HL-60 (cell line): ENCODE measurements at regions not wholly inside any gene's neighbourhood (a gene's known extent, or its start where the extent isn't known, plus 50 kb on each side); places are given as distances from the start of the nearest gene placed in this dataset.

Experiments
- DNase-seq, 2 experiments: peaks; one replicate each; pipeline ENCODE4 v3.0.0-alpha.2; 2010 to 2020; ENCODE audit warnings: low read depth in 1 of 2, low spot score in 1 of 2
- H3K27ac ChIP-seq: fragments of 250-450 bp; sonication (Bioruptor Pico); replicated peaks from 2 replicates; pipeline ENCODE4 v1.5.1; 2020; ENCODE audit warnings: mild to moderate bottlenecking, moderate library complexity
- H3K27me3 ChIP-seq: fragments of 250-450 bp; sonication (Bioruptor Pico); 2 replicates; pipeline ENCODE4 v1.5.1; 2021; ENCODE audit warnings: mild to moderate bottlenecking, moderate library complexity; ENCODE audit not compliant: insufficient read depth, poor library complexity, severe bottlenecking
- H3K4me3 ChIP-seq: replicated peaks from 2 replicates; pipeline ENCODE4 v1.5.1; 2011; ENCODE audit warnings: mild to moderate bottlenecking, control low read depth, low read length; ENCODE audit not compliant: insufficient read depth
- GABPA ChIP-seq: IDR thresholded peaks from 2 replicates; pipeline ENCODE4 v1.6.1; 2012; ENCODE audit warnings: low read depth
- POLR2AphosphoS5 ChIP-seq: IDR thresholded peaks from 2 replicates; pipeline ENCODE4 v1.6.1; 2012; ENCODE audit warnings: low read depth
- SPI1 ChIP-seq: IDR thresholded peaks from 2 replicates; pipeline ENCODE4 v1.6.1; 2012; ENCODE audit warnings: low read depth, mild to moderate bottlenecking, borderline replicate concordance
- TF ChIP-seq, protein P1 (sequence below): IDR thresholded peaks from one replicate; pipeline ENCODE4 v1.5.1; 2011; ENCODE audit warnings: low read length, control low read depth, inconsistent platforms; ENCODE audit not compliant: insufficient read depth
- TF ChIP-seq, protein P2 (sequence below): IDR thresholded peaks from 2 replicates; pipeline ENCODE4 v1.6.1; 2012; ENCODE audit warnings: low read depth; ENCODE audit not compliant: insufficient replicate concordance

DNA sequence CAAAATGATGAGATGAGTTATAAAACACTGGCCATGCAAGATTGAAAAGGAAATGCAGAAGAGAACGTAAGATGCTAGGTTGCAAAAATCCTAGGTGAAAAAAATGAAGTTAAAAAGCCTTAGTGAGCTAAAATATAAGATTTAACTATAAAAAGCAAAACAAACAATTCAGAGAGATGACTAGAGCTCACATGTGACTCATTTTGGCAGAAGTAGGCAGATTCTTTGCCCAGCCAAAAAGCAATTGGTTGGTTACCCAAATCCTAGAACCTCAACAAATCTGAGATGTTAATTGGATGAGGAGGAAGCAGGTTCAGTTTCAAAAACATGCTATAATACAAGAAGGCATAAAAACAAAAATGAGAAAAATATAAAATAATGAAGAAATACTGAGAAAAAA lies 249.1 kb downstream of the OGFRL1 start:
- no peak for DNase-seq
- no peak overlapping the region for H3K27ac ChIP-seq
- TF ChIP-seq, protein P1, sequence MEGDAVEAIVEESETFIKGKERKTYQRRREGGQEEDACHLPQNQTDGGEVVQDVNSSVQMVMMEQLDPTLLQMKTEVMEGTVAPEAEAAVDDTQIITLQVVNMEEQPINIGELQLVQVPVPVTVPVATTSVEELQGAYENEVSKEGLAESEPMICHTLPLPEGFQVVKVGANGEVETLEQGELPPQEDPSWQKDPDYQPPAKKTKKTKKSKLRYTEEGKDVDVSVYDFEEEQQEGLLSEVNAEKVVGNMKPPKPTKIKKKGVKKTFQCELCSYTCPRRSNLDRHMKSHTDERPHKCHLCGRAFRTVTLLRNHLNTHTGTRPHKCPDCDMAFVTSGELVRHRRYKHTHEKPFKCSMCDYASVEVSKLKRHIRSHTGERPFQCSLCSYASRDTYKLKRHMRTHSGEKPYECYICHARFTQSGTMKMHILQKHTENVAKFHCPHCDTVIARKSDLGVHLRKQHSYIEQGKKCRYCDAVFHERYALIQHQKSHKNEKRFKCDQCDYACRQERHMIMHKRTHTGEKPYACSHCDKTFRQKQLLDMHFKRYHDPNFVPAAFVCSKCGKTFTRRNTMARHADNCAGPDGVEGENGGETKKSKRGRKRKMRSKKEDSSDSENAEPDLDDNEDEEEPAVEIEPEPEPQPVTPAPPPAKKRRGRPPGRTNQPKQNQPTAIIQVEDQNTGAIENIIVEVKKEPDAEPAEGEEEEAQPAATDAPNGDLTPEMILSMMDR, result no peak
- TF ChIP-seq GABPA, result no peak
- TF ChIP-seq, protein P2, sequence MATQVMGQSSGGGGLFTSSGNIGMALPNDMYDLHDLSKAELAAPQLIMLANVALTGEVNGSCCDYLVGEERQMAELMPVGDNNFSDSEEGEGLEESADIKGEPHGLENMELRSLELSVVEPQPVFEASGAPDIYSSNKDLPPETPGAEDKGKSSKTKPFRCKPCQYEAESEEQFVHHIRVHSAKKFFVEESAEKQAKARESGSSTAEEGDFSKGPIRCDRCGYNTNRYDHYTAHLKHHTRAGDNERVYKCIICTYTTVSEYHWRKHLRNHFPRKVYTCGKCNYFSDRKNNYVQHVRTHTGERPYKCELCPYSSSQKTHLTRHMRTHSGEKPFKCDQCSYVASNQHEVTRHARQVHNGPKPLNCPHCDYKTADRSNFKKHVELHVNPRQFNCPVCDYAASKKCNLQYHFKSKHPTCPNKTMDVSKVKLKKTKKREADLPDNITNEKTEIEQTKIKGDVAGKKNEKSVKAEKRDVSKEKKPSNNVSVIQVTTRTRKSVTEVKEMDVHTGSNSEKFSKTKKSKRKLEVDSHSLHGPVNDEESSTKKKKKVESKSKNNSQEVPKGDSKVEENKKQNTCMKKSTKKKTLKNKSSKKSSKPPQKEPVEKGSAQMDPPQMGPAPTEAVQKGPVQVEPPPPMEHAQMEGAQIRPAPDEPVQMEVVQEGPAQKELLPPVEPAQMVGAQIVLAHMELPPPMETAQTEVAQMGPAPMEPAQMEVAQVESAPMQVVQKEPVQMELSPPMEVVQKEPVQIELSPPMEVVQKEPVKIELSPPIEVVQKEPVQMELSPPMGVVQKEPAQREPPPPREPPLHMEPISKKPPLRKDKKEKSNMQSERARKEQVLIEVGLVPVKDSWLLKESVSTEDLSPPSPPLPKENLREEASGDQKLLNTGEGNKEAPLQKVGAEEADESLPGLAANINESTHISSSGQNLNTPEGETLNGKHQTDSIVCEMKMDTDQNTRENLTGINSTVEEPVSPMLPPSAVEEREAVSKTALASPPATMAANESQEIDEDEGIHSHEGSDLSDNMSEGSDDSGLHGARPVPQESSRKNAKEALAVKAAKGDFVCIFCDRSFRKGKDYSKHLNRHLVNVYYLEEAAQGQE, result no peak
- no peak for TF ChIP-seq POLR2AphosphoS5
- TF ChIP-seq SPI1, result no peak

DNA sequence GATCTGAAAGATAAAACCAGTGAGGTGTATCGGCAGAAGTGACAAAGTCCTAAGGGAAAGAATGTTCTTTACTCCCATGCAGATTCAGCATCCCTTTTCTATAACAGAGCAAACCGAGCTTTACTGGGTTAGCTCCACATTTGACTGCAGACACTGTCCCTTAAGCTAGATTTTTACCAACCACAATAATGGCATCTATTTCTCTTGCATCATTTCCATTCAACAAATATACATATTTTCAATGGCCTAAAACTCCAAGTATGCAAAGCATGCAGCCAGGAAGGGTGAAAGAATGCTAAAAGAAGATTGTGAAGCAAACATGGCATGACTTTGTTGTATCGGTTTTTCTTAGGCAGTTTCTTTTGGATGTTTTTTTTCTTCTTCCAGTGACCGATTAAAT lies 255.4 kb downstream of the OGFRL1 start:
- no peaks in the 10 kb centered on the region for H3K27me3 ChIP-seq
- no peak overlapping the region for H3K4me3 ChIP-seq
- no peak for DNase-seq
- no peak overlapping the region for H3K27ac ChIP-seq
- TF ChIP-seq POLR2AphosphoS5, result no peak
- TF ChIP-seq, protein P1, result no peak
- TF ChIP-seq, protein P2, result no peak
- no peak for TF ChIP-seq GABPA
- TF ChIP-seq SPI1, result no peak

More for the DNA sequence above, 249.1 kb downstream of the OGFRL1 start:
- Histone ChIP-seq H3K4me3 (no peak overlapping the region), H3K27me3 (no peaks in the 10 kb centered on the region)

DNA sequence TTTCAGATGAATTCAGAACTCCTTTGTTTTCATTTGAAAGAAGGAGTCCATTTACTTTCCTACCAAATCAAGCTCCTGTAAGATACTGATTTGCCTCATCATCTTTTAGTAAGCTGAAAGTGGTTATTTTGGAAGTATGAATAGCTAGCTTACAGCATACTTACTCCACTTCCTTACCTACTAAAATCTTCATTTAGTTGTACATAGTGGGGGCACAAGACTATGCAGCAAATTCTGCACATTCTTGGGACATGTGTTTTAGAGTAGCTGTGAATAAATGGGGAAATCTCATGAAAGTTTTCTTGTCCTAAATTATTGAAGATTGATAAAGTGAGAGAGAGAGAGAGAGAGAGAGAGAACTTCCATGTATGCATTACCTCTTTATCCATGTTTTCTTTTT lies 256.3 kb downstream of the OGFRL1 start:
- TF ChIP-seq, protein P1, result no peak
- TF ChIP-seq, protein P2, result no peak
- TF ChIP-seq GABPA (no peak), POLR2AphosphoS5 (no peak), SPI1 (no peak)
- H3K27me3 ChIP-seq, result no peaks in the 10 kb centered on the region
- DNase-seq, result no peak
- H3K27ac ChIP-seq, result no peak overlapping the region
- no peak overlapping the region for H3K4me3 ChIP-seq
